CD8-positive, alpha-beta memory T cell (primary cell): ENCODE measurements at regions not wholly inside any gene's neighbourhood (a gene's known extent, or its start where the extent isn't known, plus 50 kb on each side); places are given as distances from the start of the nearest gene placed in this dataset.

ENCODE experiments used
- CTCF ChIA-PET: fragments of 350-600 bp; sonication (Branson Sonifier 250); formaldehyde crosslinking; loops from one replicate; lab custom pipeline; 2021; ENCODE audit warnings: antibody characterized with exemption; lab: Charles Lee
- POLR2A ChIA-PET: fragments of 350-600 bp; sonication (Branson Sonifier 250); formaldehyde crosslinking; loops from one replicate; lab custom pipeline; 2021; ENCODE audit warnings: antibody characterized with exemption; lab: Charles Lee
- DNase-seq, 5 donors: peaks; one replicate each; pipeline versions ENCODE4 v3.0.0 to v3.0.0-alpha.2; 2020 to 2022; ENCODE audit warnings: mixed read lengths in 1 of 5
- H3K27ac ChIP-seq: one replicate; pipeline ENCODE4 v1.7.0; 2013; ENCODE audit warnings: low read depth, mild to moderate bottlenecking, low read length, moderate library complexity
- H3K27me3 ChIP-seq: 2 replicates; pipeline ENCODE4 v1.7.0; 2013; ENCODE audit warnings: low read length, mild to moderate bottlenecking; ENCODE audit not compliant: insufficient read depth, poor library complexity, severe bottlenecking
- H3K36me3 ChIP-seq: 2 replicates; pipeline ENCODE4 v1.7.0; 2013; ENCODE audit warnings: mild to moderate bottlenecking, low read length, moderate library complexity; ENCODE audit not compliant: insufficient read depth
- H3K4me1 ChIP-seq: 2 replicates; pipeline ENCODE4 v1.7.0; 2013; ENCODE audit warnings: mild to moderate bottlenecking, low read length, moderate library complexity; ENCODE audit not compliant: insufficient read depth
- H3K4me3 ChIP-seq: 2 replicates; pipeline ENCODE4 v1.7.0; 2013; ENCODE audit warnings: mild to moderate bottlenecking, low read length
- H3K9me3 ChIP-seq: 2 replicates; pipeline ENCODE4 v1.7.0; 2013; ENCODE audit warnings: mild to moderate bottlenecking, low read length
- H3K27ac Mint-ChIP-seq, 8 donors: one replicate each; pipeline ENCODE4 v1.8.0; 2020 to 2021; ENCODE audit warnings: mixed read lengths in 8 of 8, mild to moderate bottlenecking in 6 of 8, inconsistent platforms in 3 of 8, moderate library complexity in 3 of 8
- H3K27me3 Mint-ChIP-seq, 2 donors: one replicate each; pipeline ENCODE4 v1.8.0; 2020 to 2021; ENCODE audit warnings: mixed read lengths in 2 of 2, mild to moderate bottlenecking in 1 of 2, moderate library complexity in 1 of 2
- H3K36me3 Mint-ChIP-seq, 3 donors: one replicate each; pipeline ENCODE4 v1.8.0; 2020 to 2021; ENCODE audit warnings: mixed read lengths in 3 of 3, inconsistent platforms in 1 of 3, mild to moderate bottlenecking in 1 of 3
- H3K4me1 Mint-ChIP-seq, 3 donors: one replicate each; pipeline ENCODE4 v1.8.0; 2020 to 2021; ENCODE audit warnings: mixed read lengths in 3 of 3, inconsistent platforms in 1 of 3, mild to moderate bottlenecking in 1 of 3
- H3K4me3 Mint-ChIP-seq, 7 donors: one replicate each; pipeline ENCODE4 v1.8.0; 2020 to 2021; ENCODE audit warnings: mixed read lengths in 7 of 7, mild to moderate bottlenecking in 6 of 7, moderate library complexity in 4 of 7, inconsistent platforms in 2 of 7
- H3K9me3 Mint-ChIP-seq, 5 donors: one replicate each; pipeline ENCODE4 v1.8.0; 2020 to 2022; ENCODE audit warnings: mixed read lengths in 5 of 5, mild to moderate bottlenecking in 3 of 5, moderate library complexity in 2 of 5, inconsistent platforms in 1 of 5

DNA sequence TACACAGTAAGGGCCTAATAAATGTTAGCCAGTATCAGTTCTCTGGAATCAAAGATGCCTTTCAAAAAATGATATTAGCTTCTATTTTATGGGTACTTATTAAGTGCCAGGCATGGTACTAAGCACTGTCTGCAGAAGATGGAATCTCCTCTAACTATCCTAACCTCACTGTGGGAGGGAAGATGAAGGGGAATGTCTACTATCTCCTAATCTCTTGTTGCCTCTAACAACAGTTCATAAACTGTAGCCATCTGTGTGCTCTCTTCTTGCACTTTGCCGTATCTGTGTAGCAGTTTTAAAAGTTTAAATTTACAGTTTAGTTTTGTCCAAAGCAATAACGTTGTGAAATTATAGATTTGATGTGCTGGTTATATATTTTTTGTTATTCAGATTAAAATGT is 99.6 kb upstream of the CCDC112 start:
- CTCF ChIA-PET, result no interaction called here

DNA sequence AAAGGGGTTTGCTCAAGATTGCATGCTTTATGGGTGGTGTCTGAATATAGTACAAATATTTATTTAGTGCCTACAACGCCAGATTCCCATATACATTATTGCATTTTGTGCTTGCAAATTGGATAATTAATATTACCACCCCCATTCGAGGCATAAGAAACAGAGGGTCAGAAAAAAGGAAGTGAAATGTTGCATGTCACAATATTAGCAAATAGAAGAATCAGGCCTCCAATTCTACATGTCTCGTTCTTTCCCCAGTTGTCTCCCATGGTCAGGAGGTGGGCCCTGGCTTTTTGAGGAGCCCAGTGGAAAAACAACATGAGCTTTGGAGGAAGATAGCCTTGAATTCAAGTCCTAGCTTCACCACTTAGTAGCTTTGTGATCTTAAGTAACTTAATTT is 98.1 kb upstream of the CCDC112 start:
- H3K9me3 Mint-ChIP-seq, result peaks cover 0 to 2% (median 0%) of the 10 kb centered on the region in 5 donors
- no peaks in the 10 kb centered on the region for H3K27me3 ChIP-seq
- H3K27me3 Mint-ChIP-seq, result peaks cover 0 to 3% of the 10 kb centered on the region in 2 donors
- H3K9me3 ChIP-seq, result no peaks in the 10 kb centered on the region
- no peak overlapping the region for H3K4me3 ChIP-seq
- ChIA-PET CTCF (no interaction called here), POLR2A (no interaction called here)
- H3K36me3 Mint-ChIP-seq, result no peaks in the 10 kb centered on the region
- no peak overlapping the region for H3K4me3 Mint-ChIP-seq
- DNase-seq, result no peak
- H3K4me1 Mint-ChIP-seq, result no peaks in the 10 kb centered on the region
- H3K27ac Mint-ChIP-seq, result no peak overlapping the region
- H3K4me1 ChIP-seq, result no peaks in the 10 kb centered on the region
- H3K36me3 ChIP-seq, result no peaks in the 10 kb centered on the region
- H3K27ac ChIP-seq, result no peak overlapping the region

More for the DNA sequence above, 99.6 kb upstream of the CCDC112 start:
- H3K36me3 Mint-ChIP-seq, result no peaks in the 10 kb centered on the region
- no peaks in the 10 kb centered on the region for H3K4me1 ChIP-seq
- no peak overlapping the region for H3K4me3 Mint-ChIP-seq
- POLR2A ChIA-PET, result no interaction called here
- H3K4me3 ChIP-seq, result no peak overlapping the region
- no peak overlapping the region for H3K27ac Mint-ChIP-seq
- H3K9me3 ChIP-seq, result no peaks in the 10 kb centered on the region
- H3K9me3 Mint-ChIP-seq, result peaks cover 0 to 2% (median 1%) of the 10 kb centered on the region in 5 donors
- no peaks in the 10 kb centered on the region for H3K36me3 ChIP-seq
- no peaks in the 10 kb centered on the region for H3K27me3 ChIP-seq
- DNase-seq, result no peak
- no peak overlapping the region for H3K27ac ChIP-seq
- peaks cover 0 to 3% of the 10 kb centered on the region in 2 donors for H3K27me3 Mint-ChIP-seq
- no peaks in the 10 kb centered on the region for H3K4me1 Mint-ChIP-seq

DNA sequence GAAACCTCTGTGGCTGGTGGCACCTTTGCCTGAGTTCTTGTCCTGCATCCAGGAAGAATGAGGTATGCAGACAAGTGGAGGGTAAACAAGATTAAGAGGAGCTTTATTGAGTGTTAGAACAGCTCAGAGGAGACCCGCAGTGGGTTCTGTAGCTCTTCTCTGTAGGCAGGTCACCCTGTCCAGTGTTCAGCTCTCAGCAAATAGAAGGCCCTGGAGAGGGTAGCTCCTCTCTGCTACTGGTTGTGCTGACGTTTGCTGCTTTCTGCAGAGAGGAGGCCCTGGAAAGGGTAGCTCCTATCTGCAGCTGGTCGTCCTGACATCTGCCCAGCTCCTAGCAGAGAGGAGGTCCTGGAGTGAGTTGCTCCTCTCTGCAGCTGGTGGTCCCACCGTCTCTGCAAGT is 96.8 kb upstream of the CCDC112 start:
- H3K4me1 ChIP-seq, result no peaks in the 10 kb centered on the region
- H3K27me3 ChIP-seq, result no peaks in the 10 kb centered on the region
- Mint-ChIP-seq H3K27ac (no peak overlapping the region), H3K4me3 (no peak overlapping the region), H3K36me3 (no peaks in the 10 kb centered on the region), H3K9me3 (peaks cover 0 to 2% (median 0%) of the 10 kb centered on the region in 5 donors), H3K4me1 (no peaks in the 10 kb centered on the region), H3K27me3 (peaks cover 0 to 3% of the 10 kb centered on the region in 2 donors)
- H3K4me3 ChIP-seq, result no peak overlapping the region
- H3K9me3 ChIP-seq, result no peaks in the 10 kb centered on the region
- H3K27ac ChIP-seq, result no peak overlapping the region
- no peak for DNase-seq
- ChIA-PET POLR2A (no interaction called here), CTCF (no interaction called here)
- H3K36me3 ChIP-seq, result no peaks in the 10 kb centered on the region

DNA sequence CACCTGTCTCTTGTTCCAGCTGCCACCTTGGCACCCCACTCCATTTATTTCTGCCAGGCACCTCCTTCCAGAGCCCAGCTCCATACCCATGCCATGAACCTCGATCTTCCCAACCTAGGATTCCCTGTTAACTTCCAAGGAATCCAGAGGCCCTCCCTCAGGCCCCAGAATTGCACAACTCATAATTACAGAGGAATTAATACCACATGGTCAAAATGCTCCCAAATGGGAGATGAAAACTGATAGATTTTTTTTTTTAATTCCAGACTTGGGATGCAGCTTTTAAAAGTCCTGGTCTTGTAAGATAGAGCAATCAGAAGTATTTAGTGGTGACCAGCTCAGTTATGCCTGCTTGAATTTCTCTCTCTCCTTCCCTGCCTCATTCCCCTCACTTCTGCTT is 96.2 kb upstream of the CCDC112 start:
- no peaks in the 10 kb centered on the region for H3K36me3 Mint-ChIP-seq
- H3K4me1 Mint-ChIP-seq, result no peaks in the 10 kb centered on the region
- H3K9me3 Mint-ChIP-seq, result peaks cover 0 to 2% (median 0%) of the 10 kb centered on the region in 5 donors
- no peak overlapping the region for H3K4me3 Mint-ChIP-seq
- no peak for DNase-seq
- POLR2A ChIA-PET, result no interaction called here
- Histone ChIP-seq H3K9me3 (no peaks in the 10 kb centered on the region), H3K27me3 (no peaks in the 10 kb centered on the region), H3K36me3 (no peaks in the 10 kb centered on the region), H3K4me3 (no peak overlapping the region), H3K4me1 (no peaks in the 10 kb centered on the region), H3K27ac (no peak overlapping the region)
- CTCF ChIA-PET, result no interaction called here
- H3K27ac Mint-ChIP-seq, result no peak overlapping the region
- peaks cover 0 to 3% of the 10 kb centered on the region in 2 donors for H3K27me3 Mint-ChIP-seq

DNA sequence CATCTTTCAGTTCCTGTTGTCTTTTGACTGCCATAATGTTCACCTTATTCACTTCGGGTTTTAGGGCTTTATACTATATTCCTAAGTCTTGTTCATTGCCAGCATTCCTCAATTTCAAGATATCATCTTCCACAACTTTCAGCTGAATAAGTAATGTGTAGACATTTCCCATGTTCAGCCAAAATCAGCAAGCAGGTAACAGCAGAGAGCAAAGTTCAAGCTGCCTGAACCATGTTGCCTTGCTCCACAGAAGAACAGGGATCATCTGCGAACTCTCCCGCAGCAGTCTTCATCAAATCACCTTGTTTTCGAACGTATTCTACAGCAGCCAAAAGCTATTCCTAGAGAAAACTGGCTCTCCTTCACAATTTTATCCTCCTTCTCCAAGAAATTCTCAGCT is 95.3 kb upstream of the CCDC112 start:
- CTCF ChIA-PET, result interaction anchor here (1.2 kb wide), 1 partner anchor 33 kb away, joined by 3 read pairs; no protein-coding TSS in a partner anchor
- Histone ChIP-seq H3K27me3 (no peaks in the 10 kb centered on the region), H3K4me1 (no peaks in the 10 kb centered on the region), H3K4me3 (no peak overlapping the region), H3K27ac (no peak overlapping the region), H3K9me3 (no peaks in the 10 kb centered on the region), H3K36me3 (no peaks in the 10 kb centered on the region)
- Mint-ChIP-seq H3K36me3 (no peaks in the 10 kb centered on the region), H3K27me3 (peaks cover 0 to 3% of the 10 kb centered on the region in 2 donors), H3K27ac (no peak overlapping the region), H3K4me3 (no peak overlapping the region), H3K4me1 (no peaks in the 10 kb centered on the region), H3K9me3 (peaks cover 0 to 2% (median 0%) of the 10 kb centered on the region in 5 donors)
- no peak for DNase-seq
- POLR2A ChIA-PET, result no interaction called here

DNA sequence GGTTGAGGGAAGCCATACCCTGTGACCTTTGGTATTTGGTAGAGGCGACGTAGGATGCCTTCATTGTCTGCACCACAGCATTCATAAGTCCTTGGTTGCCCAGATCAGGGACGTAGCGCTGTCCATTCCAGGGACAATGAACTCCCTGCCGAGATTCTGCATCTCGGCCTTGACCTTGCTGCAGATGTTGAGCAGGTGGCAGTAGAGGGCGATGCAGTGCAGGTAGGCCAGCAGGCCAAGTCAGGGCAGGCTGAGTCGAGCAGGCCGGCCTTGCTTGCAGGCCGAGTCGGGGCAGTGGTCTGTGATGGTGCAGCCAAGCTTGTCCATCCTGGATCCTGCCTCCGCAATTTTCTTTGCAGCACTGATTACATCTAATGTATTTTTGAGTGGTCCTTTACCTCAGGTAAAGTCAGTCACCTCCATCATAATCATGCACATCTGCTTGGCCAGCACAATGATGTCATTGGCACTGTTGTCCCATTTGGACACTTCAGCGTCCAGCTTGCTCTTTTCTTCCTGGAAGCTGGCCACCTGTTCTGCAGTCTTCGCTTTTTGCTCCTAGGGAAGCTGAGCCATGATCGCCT is 93.4 kb upstream of the CCDC112 start:
- Histone ChIP-seq H3K36me3 (no peaks in the 10 kb centered on the region), H3K4me1 (no peaks in the 10 kb centered on the region), H3K9me3 (no peaks in the 10 kb centered on the region), H3K27me3 (no peaks in the 10 kb centered on the region), H3K27ac (no peak overlapping the region), H3K4me3 (no peak overlapping the region)
- POLR2A ChIA-PET, result no interaction called here
- Mint-ChIP-seq H3K4me3 (no peak overlapping the region), H3K36me3 (no peaks in the 10 kb centered on the region), H3K27me3 (peaks cover 0 to 3% of the 10 kb centered on the region in 2 donors), H3K9me3 (no peaks in the 10 kb centered on the region), H3K27ac (no peak overlapping the region), H3K4me1 (no peaks in the 10 kb centered on the region)
- no peak for DNase-seq
- CTCF ChIA-PET, result interaction anchor here (1.1 kb wide), 1 partner anchor 185 kb away, joined by 3 read pairs; no protein-coding TSS in a partner anchor

DNA sequence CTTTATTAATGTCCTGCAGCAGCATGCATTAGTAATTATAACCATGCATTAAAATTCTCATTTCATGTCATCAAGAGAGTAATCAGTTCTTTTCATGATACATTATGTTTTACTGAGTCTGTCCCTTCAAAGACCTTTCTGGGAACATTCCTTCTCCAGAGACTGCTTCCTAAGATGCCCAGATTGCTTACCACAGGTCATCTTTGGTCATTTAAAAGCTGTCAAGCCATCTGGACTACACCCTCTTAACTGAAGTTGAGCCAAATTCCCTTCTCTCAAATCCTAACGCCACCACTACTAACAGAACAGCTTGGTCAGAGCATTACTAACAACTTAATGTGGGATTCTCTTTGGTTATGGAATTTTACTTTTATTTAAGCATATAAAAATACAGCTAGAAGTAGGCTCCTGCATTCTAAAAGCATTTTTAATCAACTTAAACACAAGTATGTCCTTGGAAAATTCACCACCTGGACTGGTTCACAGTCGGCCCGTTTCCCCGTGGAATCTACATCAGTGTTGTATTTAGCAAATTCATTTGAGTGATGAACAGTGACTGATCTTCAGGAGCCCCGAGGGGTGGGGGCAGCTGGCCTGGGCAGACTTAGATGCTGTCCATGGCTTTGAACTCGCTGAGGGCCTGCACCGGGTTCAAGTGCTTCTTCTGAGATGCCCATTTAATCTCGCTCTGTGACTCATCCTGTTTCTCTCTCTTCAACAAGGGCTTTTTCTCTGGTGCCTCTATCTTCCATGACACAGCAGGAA is 92.8 kb upstream of the CCDC112 start:
- Mint-ChIP-seq H3K4me3 (no peak overlapping the region), H3K27ac (no peak overlapping the region), H3K9me3 (no peaks in the 10 kb centered on the region), H3K36me3 (no peaks in the 10 kb centered on the region), H3K27me3 (peaks cover 0 to 3% of the 10 kb centered on the region in 2 donors), H3K4me1 (no peaks in the 10 kb centered on the region)
- Histone ChIP-seq H3K27me3 (no peaks in the 10 kb centered on the region), H3K36me3 (no peaks in the 10 kb centered on the region), H3K4me3 (no peak overlapping the region), H3K9me3 (no peaks in the 10 kb centered on the region), H3K27ac (no peak overlapping the region), H3K4me1 (no peaks in the 10 kb centered on the region)
- ChIA-PET CTCF (interaction anchor here (1.1 kb wide), 1 partner anchor 185 kb away, joined by 3 read pairs; no protein-coding TSS in a partner anchor), POLR2A (no interaction called here)
- DNase-seq, result no peak

DNA sequence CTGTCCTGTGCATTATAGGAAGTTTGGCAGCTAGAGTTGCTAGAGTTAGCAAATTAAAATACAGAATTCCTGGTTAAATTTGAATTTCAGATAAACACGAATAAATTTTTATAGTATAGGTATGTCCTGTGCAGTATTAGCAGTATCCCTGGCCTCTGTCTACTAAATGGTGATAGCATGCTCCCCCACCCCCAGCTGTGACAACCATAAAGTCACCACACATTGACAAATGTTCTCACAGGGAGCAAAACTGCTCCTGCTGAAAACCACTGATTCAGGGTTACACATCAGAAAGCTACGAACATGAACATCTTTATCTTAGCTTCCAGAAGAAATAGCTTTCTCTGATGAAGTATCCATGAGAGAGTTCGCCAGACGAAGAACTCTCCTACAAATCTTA is 91.8 kb upstream of the CCDC112 start:
- no peak overlapping the region for H3K27ac Mint-ChIP-seq
- Histone ChIP-seq H3K9me3 (no peaks in the 10 kb centered on the region), H3K4me3 (no peak overlapping the region), H3K4me1 (no peaks in the 10 kb centered on the region), H3K27ac (no peak overlapping the region), H3K36me3 (no peaks in the 10 kb centered on the region), H3K27me3 (no peaks in the 10 kb centered on the region)
- ChIA-PET POLR2A (no interaction called here), CTCF (no interaction called here)
- H3K4me3 Mint-ChIP-seq, result no peak overlapping the region
- DNase-seq, result no peak
- H3K4me1 Mint-ChIP-seq, result no peaks in the 10 kb centered on the region
- peaks cover 0 to 3% of the 10 kb centered on the region in 2 donors for H3K27me3 Mint-ChIP-seq
- H3K36me3 Mint-ChIP-seq, result no peaks in the 10 kb centered on the region
- no peaks in the 10 kb centered on the region for H3K9me3 Mint-ChIP-seq
